B cell (primary cell): ENCODE measurements at regions not wholly inside any gene's neighbourhood (a gene's known extent, or its start where the extent isn't known, plus 50 kb on each side); places are given as distances from the start of the nearest gene placed in this dataset.

Experiments used
- ATAC-seq: fragments of 200-7000 bp; cut with Tn5 transposase; one replicate; pipeline ENCODE4 v1.10.0; 2021; ENCODE audit warnings: low read depth, mild to moderate bottlenecking, moderate number of reproducible peaks, moderate library complexity
- CTCF ChIA-PET: fragments of 350-600 bp; sonication (Branson Sonifier 250); formaldehyde crosslinking; loops from one replicate; lab custom pipeline; 2021; ENCODE audit warnings: antibody characterized with exemption, inconsistent platforms; lab: Charles Lee
- POLR2A ChIA-PET: fragments of 350-600 bp; sonication (Branson Sonifier 250); formaldehyde crosslinking; loops from one replicate; lab custom pipeline; 2021; ENCODE audit warnings: antibody characterized with exemption; lab: Charles Lee
- DNase-seq: peaks from one replicate; pipeline ENCODE4 v3.0.0; 2013
- H2AFZ ChIP-seq: 2 replicates; pipeline ENCODE4 v1.6.1; 2012; ENCODE audit warnings: mild to moderate bottlenecking, low read depth, low read length; ENCODE audit not compliant: insufficient read depth, poor library complexity, severe bottlenecking
- H3K27ac ChIP-seq, 2 donors: 1 replicate in 1 of 2; 2 replicates in 1 of 2; pipeline ENCODE4 v1.5.1; 2012 to 2013; ENCODE audit warnings: low read length in 2 of 2, mild to moderate bottlenecking in 2 of 2, moderate library complexity in 1 of 2
- H3K27me3 ChIP-seq, 4 experiments: fragments of 200-600 bp in 1 of 4; sonication (generic) in 1 of 4; replicated peaks in 1 of 4; 1 replicate in 2 of 4; 2 replicates in 2 of 4; pipeline versions ENCODE4 v1.6.1 to v1.7.0; 2013 to 2016; ENCODE audit warnings: low read length in 3 of 4, mild to moderate bottlenecking in 2 of 4, mixed read lengths in 1 of 4, moderate library complexity in 1 of 4; ENCODE audit not compliant: insufficient read depth in 4 of 4, control insufficient read depth in 3 of 4; ENCODE audit errors: control extremely low read depth in 1 of 4
- H3K36me3 ChIP-seq, 2 experiments: replicated peaks in 1 of 2; 1 replicate in 1 of 2; 2 replicates in 1 of 2; pipeline versions ENCODE4 v1.6.1 to v1.7.1; 2013; ENCODE audit warnings: low read length in 1 of 2; ENCODE audit not compliant: insufficient read depth in 2 of 2, control insufficient read depth in 1 of 2; ENCODE audit errors: control extremely low read depth in 1 of 2, extremely low read depth in 1 of 2
- H3K4me1 ChIP-seq, 2 donors: fragments of 200-600 bp in 1 of 2; sonication (generic) in 1 of 2; 1 replicate in 1 of 2; 2 replicates in 1 of 2; pipeline versions ENCODE4 v1.5.1 to v1.6.1; 2013 to 2017; ENCODE audit warnings: low read length in 2 of 2; ENCODE audit not compliant: control insufficient read depth in 2 of 2, insufficient read depth in 2 of 2
- H3K4me2 ChIP-seq: replicated peaks from 2 replicates; pipeline ENCODE3; 2012; ENCODE audit warnings: mild to moderate bottlenecking, low read depth, low read length; ENCODE audit not compliant: poor library complexity, severe bottlenecking
- H3K4me3 ChIP-seq, 5 experiments: fragments of 200-600 bp in 1 of 5; sonication (generic) in 1 of 5; 1 replicate in 3 of 5; 2 replicates in 2 of 5; pipeline versions ENCODE4 v1.5.1 to v1.7.0; 2011 to 2016; ENCODE audit warnings: low read length in 4 of 5, mild to moderate bottlenecking in 4 of 5, low read depth in 2 of 5, control low read depth in 1 of 5, moderate library complexity in 1 of 5; ENCODE audit not compliant: insufficient read depth in 1 of 5; ENCODE audit errors: control extremely low read depth in 1 of 5, extremely low read depth in 1 of 5
- H3K79me2 ChIP-seq: fragments of 200-600 bp; sonication (generic); one replicate; pipeline ENCODE4 v1.6.0; 2016; ENCODE audit warnings: low read length; ENCODE audit not compliant: control insufficient read depth, insufficient read depth
- H3K9ac ChIP-seq: fragments of 200-600 bp; sonication (generic); 2 replicates; pipeline ENCODE4 v1.6.1; 2017; ENCODE audit warnings: mild to moderate bottlenecking, low read length, moderate library complexity
- H3K9me3 ChIP-seq, 3 donors: one replicate each; pipeline versions ENCODE4 v1.6.1 to v1.7.1; 2013; ENCODE audit warnings: low read length in 2 of 3; ENCODE audit not compliant: control insufficient read depth in 2 of 3, insufficient read depth in 1 of 3; ENCODE audit errors: control extremely low read depth in 1 of 3
- H4K20me1 ChIP-seq: 2 replicates; pipeline ENCODE4 v1.6.0; 2012; ENCODE audit warnings: mild to moderate bottlenecking, low read length; ENCODE audit not compliant: insufficient read depth, control insufficient read depth, poor library complexity, severe bottlenecking
- H3K27ac Mint-ChIP-seq: one replicate; pipeline ENCODE4 v1.8.0; 2021; ENCODE audit warnings: mixed read lengths
- H3K27me3 Mint-ChIP-seq: one replicate; pipeline ENCODE4 v1.8.0; 2021; ENCODE audit warnings: mixed read lengths
- H3K4me1 Mint-ChIP-seq: one replicate; pipeline ENCODE4 v1.8.0; 2021; ENCODE audit warnings: mixed read lengths
- H3K4me3 Mint-ChIP-seq: one replicate; pipeline ENCODE4 v1.8.0; 2021; ENCODE audit warnings: mixed read lengths
- H3K9me3 Mint-ChIP-seq: one replicate; pipeline ENCODE4 v1.8.0; 2022; ENCODE audit warnings: mixed read lengths; ENCODE audit not compliant: insufficient read depth
- CTCF ChIP-seq: fragments of 200-600 bp; IDR thresholded peaks from one replicate; pipeline ENCODE4 v1.8.0; 2022; ENCODE audit warnings: antibody characterized with exemption, mild to moderate bottlenecking
- EZH2 ChIP-seq: IDR thresholded peaks from 2 replicates; pipeline ENCODE4 v1.6.1; 2012; ENCODE audit warnings: borderline replicate concordance, low read depth, mild to moderate bottlenecking, moderate library complexity, low read length; ENCODE audit not compliant: insufficient read depth, poor library complexity, severe bottlenecking
- WGBS: methylation state at CpG from one replicate; pipeline ENCODE4 v1.1.5; 2013; ENCODE audit warnings: missing lambda C conversion rate; ENCODE audit not compliant: insufficient coverage; 5-methylcytosine and 5-hydroxymethylcytosine counted together
- intact Hi-C: fragments of 100-400 bp; cut with micrococcal nuclease; formaldehyde crosslinking; loops from one replicate; pipeline ENCODE4 v1.10.0; 2022

GRCh38 chr16:5944971-5945370 is 847.4 kb upstream of the EEF2KMT start:
- no peak overlapping the region for H3K4me3 ChIP-seq
- Mint-ChIP-seq H3K27me3 (no peaks in the 10 kb centered on the region), H3K4me3 (no peak overlapping the region), H3K9me3 (peaks cover 11% of the 10 kb centered on the region), H3K4me1 (no peaks in the 10 kb centered on the region), H3K27ac (no peak overlapping the region)
- ChIA-PET POLR2A (no interaction called here), CTCF (no interaction called here)
- ATAC-seq = no peak
- H3K27me3 ChIP-seq = no peaks in the 10 kb centered on the region
- no peak overlapping the region for H3K27ac ChIP-seq
- H3K9me3 ChIP-seq = peaks cover 0 to 15% (median 5%) of the 10 kb centered on the region in 3 donors
- intact Hi-C loops = no loop called here
- H3K79me2 ChIP-seq = no peaks in the 10 kb centered on the region
- no peak overlapping the region for H3K4me2 ChIP-seq
- no peak for TF ChIP-seq CTCF
- no peak for DNase-seq
- no peak overlapping the region for H3K9ac ChIP-seq
- no peaks in the 10 kb centered on the region for H3K36me3 ChIP-seq
- H4K20me1 ChIP-seq = no peaks in the 10 kb centered on the region
- 71% methylated on average over 4 of the region's 4 CpGs for WGBS
- no peaks in the 10 kb centered on the region for H3K4me1 ChIP-seq
- H2AFZ ChIP-seq = no peak overlapping the region

- ATAC-seq (no peak), DNase-seq (no peak)
- H3K4me3 ChIP-seq = no peak overlapping the region
- ChIA-PET POLR2A (no interaction called here), CTCF (no interaction called here)
- Mint-ChIP-seq H3K9me3 (peaks cover 18% of the 10 kb centered on the region), H3K27me3 (no peaks in the 10 kb centered on the region), H3K4me1 (no peaks in the 10 kb centered on the region), H3K27ac (no peak overlapping the region), H3K4me3 (no peak overlapping the region)
- H2AFZ ChIP-seq = no peak overlapping the region
- H3K4me2 ChIP-seq = no peak overlapping the region
- no peaks in the 10 kb centered on the region for H3K27me3 ChIP-seq
- peaks cover 0 to 20% (median 10%) of the 10 kb centered on the region in 3 donors for H3K9me3 ChIP-seq
- intact Hi-C loops = no loop called here
- TF ChIP-seq CTCF (no peak), EZH2 (no peak)
- H3K4me1 ChIP-seq = no peaks in the 10 kb centered on the region
- H3K79me2 ChIP-seq = no peaks in the 10 kb centered on the region
- no CpG with 5 or more reads among the region's 1 CpG for WGBS
- H3K36me3 ChIP-seq = no peaks in the 10 kb centered on the region
- no peaks in the 10 kb centered on the region for H4K20me1 ChIP-seq
- no peak overlapping the region for H3K9ac ChIP-seq
- H3K27ac ChIP-seq = no peak overlapping the region
These were observed 841.0 kb upstream of the EEF2KMT start for GRCh38 chr16:5938607-5939006.
